Fibroblast of lung (primary cell): ENCODE measurements at regions not wholly inside any gene's neighbourhood (a gene's known extent, or its start where the extent isn't known, plus 50 kb on each side); places are given as distances from the start of the nearest gene placed in this dataset.
A peak's percentile ranks its signal among the peaks of the same experiment; 100 is the strongest.
"Not testable (repeated sequence)": the region's sequence is repeated elsewhere in the genome, so short reads cannot be mapped to it uniquely, and the experiment has no call there.

ENCODE experiments used
- DNase-seq, 2 donors: peaks; one replicate each; pipeline versions ENCODE4 v3.0.0 to v3.0.0-alpha.2; 2010; ENCODE audit warnings: low read depth in 2 of 2
- H2AFZ ChIP-seq: 2 replicates; pipeline ENCODE4 v1.5.1; 2012; ENCODE audit warnings: low read length, control low read depth, inconsistent platforms
- H3K27ac ChIP-seq: 2 replicates; pipeline ENCODE4 v1.5.1; 2011; ENCODE audit warnings: low read length, control low read depth; ENCODE audit not compliant: insufficient read depth
- H3K27me3 ChIP-seq: 2 replicates; pipeline ENCODE4 v1.5.1; 2011; ENCODE audit warnings: mild to moderate bottlenecking, low read length; ENCODE audit not compliant: control insufficient read depth, insufficient read depth
- H3K36me3 ChIP-seq: 2 replicates; pipeline ENCODE4 v1.5.1; 2011; ENCODE audit warnings: low read length; ENCODE audit not compliant: control insufficient read depth, insufficient read depth
- H3K4me1 ChIP-seq: 2 replicates; pipeline ENCODE4 v1.5.1; 2011; ENCODE audit warnings: low read length; ENCODE audit not compliant: control insufficient read depth, insufficient read depth; ENCODE audit errors: extremely low read depth
- H3K4me2 ChIP-seq: 2 replicates; pipeline ENCODE4 v1.5.1; 2011; ENCODE audit warnings: low read length, control low read depth; ENCODE audit not compliant: insufficient read depth; ENCODE audit errors: extremely low read depth
- H3K4me3 ChIP-seq, 4 experiments: fragments of 200-600 bp in 1 of 4; sonication (generic) in 1 of 4; replicated peaks in 1 of 4; 2 replicates each; pipeline ENCODE4 v1.5.1; 2011 to 2016; ENCODE audit warnings: low read length in 4 of 4, low read depth in 3 of 4, mild to moderate bottlenecking in 3 of 4, control low read depth in 2 of 4, inconsistent platforms in 1 of 4, mixed read lengths in 1 of 4; ENCODE audit not compliant: insufficient read depth in 1 of 4; ENCODE audit errors: control extremely low read depth in 1 of 4
- H3K79me2 ChIP-seq: 2 replicates; pipeline ENCODE4 v1.5.1; 2012; ENCODE audit warnings: mild to moderate bottlenecking, low read length, inconsistent platforms; ENCODE audit not compliant: control insufficient read depth, insufficient read depth
- H3K9ac ChIP-seq: 2 replicates; pipeline ENCODE4 v1.5.1; 2011; ENCODE audit warnings: mild to moderate bottlenecking, low read length, control low read depth; ENCODE audit not compliant: insufficient read depth
- H3K9me3 ChIP-seq: 2 replicates; pipeline ENCODE4 v1.5.1; 2012; ENCODE audit warnings: low read depth, low read length; ENCODE audit not compliant: control insufficient read depth, insufficient read depth
- H4K20me1 ChIP-seq: 2 replicates; pipeline ENCODE4 v1.5.1; 2011; ENCODE audit warnings: low read length; ENCODE audit not compliant: control insufficient read depth, insufficient read depth; ENCODE audit errors: extremely low read depth
- CTCF ChIP-seq, 2 donors: IDR thresholded peaks in 1 of 2; conservative IDR thresholded peaks in 1 of 2; 1 replicate in 1 of 2; 2 replicates in 1 of 2; pipeline ENCODE4 v1.5.1; 2011 to 2012; ENCODE audit warnings: low read length in 2 of 2, control low read depth in 1 of 2, inconsistent platforms in 1 of 2, low read depth in 1 of 2, mild to moderate bottlenecking in 1 of 2
- EZH2 ChIP-seq: IDR thresholded peaks from 2 replicates; pipeline ENCODE4 v1.5.1; 2012; ENCODE audit warnings: low read length, control low read depth, mild to moderate bottlenecking; ENCODE audit errors: missing control alignments

GRCh38 chr3:175940243-175940642 is 1081.1 kb downstream of the NAALADL2 start:
- Histone ChIP-seq H3K79me2 (no peaks in the 10 kb centered on the region), H3K4me1 (no peaks in the 10 kb centered on the region), H3K27ac (no peak overlapping the region), H3K9ac (no peak overlapping the region), H2AFZ (no peak overlapping the region), H3K4me2 (no peak overlapping the region), H3K36me3 (no peaks in the 10 kb centered on the region), H3K27me3 (no peaks in the 10 kb centered on the region), H3K4me3 (no peak overlapping the region), H4K20me1 (no peaks in the 10 kb centered on the region), H3K9me3 (no peaks in the 10 kb centered on the region)
- peak in 1 of 2 donors; percentile 70 for DNase-seq
- TF ChIP-seq EZH2 = no peak

- H4K20me1 ChIP-seq, H3K27ac ChIP-seq, H3K27me3 ChIP-seq, H3K36me3 ChIP-seq, H3K9me3 ChIP-seq, H3K4me3 ChIP-seq, H3K4me1 ChIP-seq, H3K9ac ChIP-seq, DNase-seq, H2AFZ ChIP-seq, H3K79me2 ChIP-seq, H3K4me2 ChIP-seq: not testable (repeated sequence)
These were observed 1078.2 kb downstream of the NAALADL2 start for GRCh38 chr3:175937367-175937766.

- DNase-seq = peak; percentile 33 to 45
- no peaks in the 10 kb centered on the region for H3K79me2 ChIP-seq
These were observed 1073.5 kb downstream of the NAALADL2 start for GRCh38 chr3:175932586-175932985.

GRCh38 chr3:175919133-175919532 is 1060.0 kb downstream of the NAALADL2 start:
- TF ChIP-seq EZH2 (no peak), CTCF (conservative IDR thresholded peaks at IDR 0.05 in 1 of 2, IDR thresholded peaks at IDR 0.05 in 1 of 2; ENCODE audit: low read depth in 1 of 2, low read length in 2 of 2) (no peak)
- Histone ChIP-seq H3K4me2 (no peak overlapping the region), H3K9me3 (no peaks in the 10 kb centered on the region), H4K20me1 (no peaks in the 10 kb centered on the region), H3K27me3 (no peaks in the 10 kb centered on the region), H2AFZ (no peak overlapping the region), H3K4me1 (no peaks in the 10 kb centered on the region), H3K79me2 (no peaks in the 10 kb centered on the region), H3K27ac (no peak overlapping the region), H3K4me3 (no peak overlapping the region), H3K9ac (no peak overlapping the region), H3K36me3 (no peaks in the 10 kb centered on the region)
- no peak for DNase-seq

More at GRCh38 chr3:175932586-175932985, 1073.5 kb downstream of the NAALADL2 start:
- Histone ChIP-seq H3K9me3 (no peaks in the 10 kb centered on the region), H3K36me3 (no peaks in the 10 kb centered on the region), H3K4me2 (no peak overlapping the region), H4K20me1 (no peaks in the 10 kb centered on the region), H3K27ac (no peak overlapping the region), H3K4me3 (no peak overlapping the region), H3K27me3 (no peaks in the 10 kb centered on the region), H2AFZ (no peak overlapping the region), H3K9ac (no peak overlapping the region), H3K4me1 (no peaks in the 10 kb centered on the region)
- no peak for TF ChIP-seq CTCF (conservative IDR thresholded peaks at IDR 0.05 in 1 of 2, IDR thresholded peaks at IDR 0.05 in 1 of 2; ENCODE audit: low read depth in 1 of 2, low read length in 2 of 2)
- TF ChIP-seq EZH2 = no peak
